ENCODE measurements at regions not wholly inside any gene's neighbourhood (a gene's known extent, or its start where the extent isn't known, plus 50 kb on each side); places are given as distances from the start of the nearest gene placed in this dataset.

DNA sequence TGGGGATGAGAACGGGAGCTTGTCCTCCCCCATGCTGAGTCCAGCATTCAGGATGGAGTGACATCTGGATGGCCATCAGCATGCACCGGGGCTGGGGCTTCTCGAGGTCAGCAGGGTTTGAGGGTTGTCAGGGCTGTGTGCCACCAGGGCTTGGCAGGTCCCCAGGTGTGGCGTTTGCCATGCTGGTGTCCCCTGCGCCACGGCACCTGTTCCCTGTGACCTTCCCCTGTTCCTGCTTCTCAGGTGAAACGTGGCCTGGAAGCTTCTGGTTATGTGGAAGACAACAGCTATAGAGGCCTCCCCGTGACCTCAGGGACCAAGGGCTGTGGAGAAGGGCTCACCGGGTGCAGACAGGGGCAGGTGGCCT is 152.4 kb downstream of the KIF26A start:
- no peak for DNase-seq (ENCODE audit: low spot score)
- TF ChIP-seq, protein P1, sequence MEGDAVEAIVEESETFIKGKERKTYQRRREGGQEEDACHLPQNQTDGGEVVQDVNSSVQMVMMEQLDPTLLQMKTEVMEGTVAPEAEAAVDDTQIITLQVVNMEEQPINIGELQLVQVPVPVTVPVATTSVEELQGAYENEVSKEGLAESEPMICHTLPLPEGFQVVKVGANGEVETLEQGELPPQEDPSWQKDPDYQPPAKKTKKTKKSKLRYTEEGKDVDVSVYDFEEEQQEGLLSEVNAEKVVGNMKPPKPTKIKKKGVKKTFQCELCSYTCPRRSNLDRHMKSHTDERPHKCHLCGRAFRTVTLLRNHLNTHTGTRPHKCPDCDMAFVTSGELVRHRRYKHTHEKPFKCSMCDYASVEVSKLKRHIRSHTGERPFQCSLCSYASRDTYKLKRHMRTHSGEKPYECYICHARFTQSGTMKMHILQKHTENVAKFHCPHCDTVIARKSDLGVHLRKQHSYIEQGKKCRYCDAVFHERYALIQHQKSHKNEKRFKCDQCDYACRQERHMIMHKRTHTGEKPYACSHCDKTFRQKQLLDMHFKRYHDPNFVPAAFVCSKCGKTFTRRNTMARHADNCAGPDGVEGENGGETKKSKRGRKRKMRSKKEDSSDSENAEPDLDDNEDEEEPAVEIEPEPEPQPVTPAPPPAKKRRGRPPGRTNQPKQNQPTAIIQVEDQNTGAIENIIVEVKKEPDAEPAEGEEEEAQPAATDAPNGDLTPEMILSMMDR (IDR thresholded peaks at IDR 0.05; ENCODE audit: extremely low read depth, missing control alignments), result no peak

DNA sequence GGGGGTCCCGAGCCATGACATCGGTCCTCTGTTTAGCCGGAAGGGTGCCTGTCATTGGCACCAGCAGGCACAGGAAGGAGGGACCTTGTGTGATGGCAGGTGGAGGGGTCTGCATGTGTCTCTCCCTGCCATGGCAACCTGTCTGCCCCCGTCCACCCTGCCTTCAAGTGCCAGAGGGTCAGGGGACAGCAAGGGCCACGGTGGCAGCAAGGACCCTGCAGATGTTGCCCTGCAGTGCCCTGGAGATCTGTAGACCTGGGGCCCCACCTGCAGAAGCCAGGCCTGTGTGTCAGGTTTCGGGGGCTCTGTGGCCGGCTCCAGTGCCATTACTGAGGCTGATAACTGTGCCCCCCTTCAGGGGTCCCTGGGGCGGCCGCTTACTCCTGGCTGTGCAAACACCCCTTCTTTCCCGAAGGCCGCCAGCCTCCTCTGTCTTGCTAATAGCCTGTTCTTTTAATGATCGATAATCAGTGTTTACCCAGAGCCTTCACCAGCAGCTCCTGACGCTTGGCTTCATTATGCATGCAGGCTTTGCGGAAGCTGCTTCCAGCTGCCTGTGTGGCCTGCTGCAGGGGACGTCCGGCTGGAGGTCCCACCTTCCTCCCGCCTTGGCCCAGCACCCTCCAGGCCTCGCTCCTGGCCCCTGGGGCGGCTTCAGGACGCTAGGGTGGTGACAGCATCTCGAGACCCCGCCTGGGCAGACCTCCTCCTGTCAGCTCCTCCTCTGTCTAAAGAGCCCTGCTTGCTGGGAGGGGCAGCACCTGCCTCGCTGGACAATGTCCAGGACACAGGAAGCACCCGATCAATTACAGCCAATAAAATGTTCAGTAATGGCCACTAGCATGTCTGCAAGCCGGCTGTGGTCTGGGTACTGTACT is 153.0 kb downstream of the KIF26A start:
- no peak for DNase-seq (ENCODE audit: low spot score)
- TF ChIP-seq, protein P1 (IDR thresholded peaks at IDR 0.05; ENCODE audit: extremely low read depth, missing control alignments), result no peak

DNA sequence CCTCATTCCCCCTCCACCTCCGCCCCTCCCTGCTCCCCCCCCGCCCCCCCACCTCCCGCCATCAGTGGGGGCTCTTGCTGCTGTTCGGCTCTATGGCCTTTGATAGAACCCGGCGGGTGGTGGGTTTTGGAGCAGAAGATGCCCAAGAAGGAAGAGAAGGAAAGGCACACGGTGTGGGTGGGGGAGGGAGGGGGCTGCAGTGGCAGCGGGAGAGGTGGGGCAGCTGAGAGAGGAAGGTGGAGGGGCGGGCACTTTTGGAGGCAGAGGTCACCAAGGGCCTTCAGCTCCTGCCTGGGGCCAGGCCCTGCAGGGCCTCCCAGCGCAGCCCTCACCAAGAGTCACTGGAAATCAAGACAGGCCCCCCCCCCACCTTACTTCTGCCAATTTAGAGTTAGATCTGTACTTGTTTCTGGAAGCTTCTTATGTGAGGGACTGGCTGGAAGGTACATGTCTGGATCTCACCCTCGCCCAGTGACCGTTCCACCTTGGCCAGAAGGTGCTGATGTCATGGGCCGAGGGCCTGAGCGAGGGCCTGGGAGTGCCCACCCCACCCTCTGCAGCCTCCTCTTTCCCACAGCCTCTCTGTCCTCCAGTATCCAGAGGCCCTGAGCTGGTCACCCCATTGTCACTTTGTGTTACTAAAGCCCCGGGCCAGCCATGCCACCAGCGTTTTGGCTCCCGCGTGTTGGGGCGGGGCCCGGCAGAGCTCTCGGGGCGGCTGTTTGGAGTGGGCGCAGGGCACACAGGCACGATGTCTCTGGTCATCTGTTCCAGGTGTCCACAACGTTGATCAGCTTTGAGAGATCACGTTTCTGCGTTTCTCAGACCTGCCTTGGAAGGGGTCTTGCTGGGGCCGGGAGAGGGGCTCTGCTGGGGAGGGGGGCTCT is 153.9 kb downstream of the KIF26A start:
- TF ChIP-seq, protein P1 (IDR thresholded peaks at IDR 0.05; ENCODE audit: extremely low read depth, missing control alignments), result no peak
- DNase-seq (ENCODE audit: low spot score), result no peak

DNA sequence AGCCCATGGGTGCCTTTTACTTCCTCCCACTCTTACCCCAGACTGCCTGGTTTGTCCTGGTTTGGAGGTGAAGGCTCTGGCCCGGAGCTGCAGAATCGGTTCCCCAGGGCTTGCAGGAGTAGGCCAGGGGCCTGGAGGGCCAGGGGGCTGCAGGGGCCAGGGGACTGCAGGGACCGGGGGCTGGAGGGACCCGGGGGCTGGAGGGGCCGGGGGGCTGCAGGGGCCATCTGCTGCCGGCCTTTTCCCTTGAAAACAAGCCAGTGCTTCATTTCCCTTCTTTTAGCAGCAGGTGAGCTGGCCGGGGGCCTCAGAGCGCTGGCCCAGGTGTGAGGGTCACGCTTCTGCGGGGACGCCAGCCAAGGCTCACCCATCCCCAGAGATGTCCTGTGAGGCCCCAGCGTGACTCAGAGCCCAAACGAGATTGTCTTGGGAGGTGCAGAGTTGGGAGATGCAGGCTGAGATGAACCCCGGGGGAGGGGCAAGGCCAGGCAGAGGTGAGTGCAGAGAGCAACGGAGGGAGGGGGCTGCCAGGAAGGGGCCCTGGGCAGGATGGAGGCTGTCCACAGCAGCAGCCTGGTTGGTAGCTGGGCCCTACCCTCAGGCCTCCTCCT is 154.9 kb downstream of the KIF26A start:
- DNase-seq (ENCODE audit: low spot score), result no peak
- TF ChIP-seq, protein P1 (IDR thresholded peaks at IDR 0.05; ENCODE audit: extremely low read depth, missing control alignments), result no peak

DNA sequence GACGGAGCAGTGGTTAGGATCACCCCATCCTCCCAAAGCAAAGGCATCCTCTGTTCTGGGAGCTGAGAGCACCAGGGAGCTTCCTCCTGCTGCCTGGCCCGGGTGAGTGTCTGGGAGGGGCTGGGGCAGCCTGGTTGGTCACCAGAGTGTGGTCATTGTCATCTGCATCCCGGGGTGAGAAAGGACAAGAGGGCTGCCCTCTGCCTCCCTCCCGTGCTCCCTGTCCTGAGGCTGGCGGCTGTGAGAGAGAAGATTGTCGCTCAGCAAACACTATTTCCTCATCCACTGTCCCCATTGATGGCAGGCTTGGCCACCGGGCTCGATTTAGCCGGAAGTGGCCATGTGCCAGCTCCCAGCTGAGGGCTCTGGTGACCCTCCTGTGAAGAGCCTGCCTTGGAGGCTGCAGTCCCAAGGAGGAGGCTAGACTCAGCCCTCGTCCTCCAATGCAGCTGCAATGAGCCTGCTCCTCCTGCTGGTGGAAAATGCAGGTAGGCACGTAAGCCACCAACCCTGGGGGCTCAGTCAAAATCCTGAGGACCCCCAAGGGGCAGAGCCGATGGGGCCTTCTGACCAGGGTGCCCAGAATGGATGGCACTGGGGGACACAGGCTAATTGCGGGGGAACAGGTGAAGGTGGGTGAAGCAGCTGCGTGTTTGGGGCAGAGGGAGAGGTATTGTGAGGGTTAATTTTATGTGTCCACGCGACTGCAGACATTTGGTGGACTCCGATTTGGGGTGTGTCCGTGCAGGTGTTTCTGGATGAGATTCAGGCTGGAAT is 155.7 kb downstream of the KIF26A start:
- TF ChIP-seq, protein P1 (IDR thresholded peaks at IDR 0.05; ENCODE audit: extremely low read depth, missing control alignments), result no peak
- DNase-seq (ENCODE audit: low spot score), result no peak

DNA sequence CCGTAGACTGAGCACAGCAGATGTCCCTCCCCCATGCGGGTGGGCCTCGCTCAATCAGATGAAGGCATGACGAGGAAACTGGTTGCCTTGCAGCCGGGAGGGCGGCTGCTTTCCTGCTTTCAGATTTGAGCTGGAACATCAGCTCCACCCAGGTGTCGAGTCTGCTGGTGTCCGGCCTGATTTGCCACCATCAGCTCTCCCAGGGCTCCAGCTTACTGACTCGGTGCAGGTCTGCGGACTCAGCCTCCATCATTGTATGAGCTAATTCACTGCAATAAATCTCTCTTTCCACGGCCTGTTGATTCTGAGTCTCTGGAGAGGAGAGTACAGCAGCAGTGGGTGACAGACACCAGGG is 156.2 kb downstream of the KIF26A start:
- TF ChIP-seq, protein P1 (IDR thresholded peaks at IDR 0.05; ENCODE audit: extremely low read depth, missing control alignments), result no peak
- DNase-seq (ENCODE audit: low spot score), result no peak

Measured in GM20000 (cell line).